ENCODE measurements at regions not wholly inside any gene's neighbourhood (a gene's known extent, or its start where the extent isn't known, plus 50 kb on each side); places are given as distances from the start of the nearest gene placed in this dataset.

GRCh38 chr16:73319261-73319660, 271.3 kb upstream of the ZFHX3 start:
- TF ChIP-seq FOXA1 (IDR thresholded peaks at IDR 0.05) = no peak
- TF ChIP-seq FOXA1 (CRISPR knock-in tag; IDR thresholded peaks at IDR 0.05) = no peak
- TF ChIP-seq, protein P1, sequence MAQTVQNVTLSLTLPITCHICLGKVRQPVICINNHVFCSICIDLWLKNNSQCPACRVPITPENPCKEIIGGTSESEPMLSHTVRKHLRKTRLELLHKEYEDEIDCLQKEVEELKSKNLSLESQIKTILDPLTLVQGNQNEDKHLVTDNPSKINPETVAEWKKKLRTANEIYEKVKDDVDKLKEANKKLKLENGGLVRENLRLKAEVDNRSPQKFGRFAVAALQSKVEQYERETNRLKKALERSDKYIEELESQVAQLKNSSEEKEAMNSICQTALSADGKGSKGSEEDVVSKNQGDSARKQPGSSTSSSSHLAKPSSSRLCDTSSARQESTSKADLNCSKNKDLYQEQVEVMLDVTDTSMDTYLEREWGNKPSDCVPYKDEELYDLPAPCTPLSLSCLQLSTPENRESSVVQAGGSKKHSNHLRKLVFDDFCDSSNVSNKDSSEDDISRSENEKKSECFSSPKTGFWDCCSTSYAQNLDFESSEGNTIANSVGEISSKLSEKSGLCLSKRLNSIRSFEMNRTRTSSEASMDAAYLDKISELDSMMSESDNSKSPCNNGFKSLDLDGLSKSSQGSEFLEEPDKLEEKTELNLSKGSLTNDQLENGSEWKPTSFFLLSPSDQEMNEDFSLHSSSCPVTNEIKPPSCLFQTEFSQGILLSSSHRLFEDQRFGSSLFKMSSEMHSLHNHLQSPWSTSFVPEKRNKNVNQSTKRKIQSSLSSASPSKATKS (CRISPR knock-in tag; IDR thresholded peaks at IDR 0.05) = no peak
- TF ChIP-seq CTCF (CRISPR knock-in tag; IDR thresholded peaks at IDR 0.05) = no peak
- TF ChIP-seq EP300 (IDR thresholded peaks at IDR 0.05; ENCODE audit: low read depth in 2 of 2, low read length in 2 of 2) = no peak
- TF ChIP-seq EP300 (CRISPR knock-in tag; IDR thresholded peaks at IDR 0.05; ENCODE audit: borderline replicate concordance) = no peak
- no peak for TF ChIP-seq HINFP (CRISPR knock-in tag; IDR thresholded peaks at IDR 0.05; ENCODE audit: low read depth)
- no peak for TF ChIP-seq BRF2 (CRISPR knock-in tag; IDR thresholded peaks at IDR 0.05)

Measured in HepG2 (cell line).